Coronary artery (tissue), 2 donors: ENCODE measurements at regions not wholly inside any gene's neighbourhood (a gene's known extent, or its start where the extent isn't known, plus 50 kb on each side); places are given as distances from the start of the nearest gene placed in this dataset.

Source experiments
- DNase-seq: peaks from one replicate; pipeline ENCODE4 v3.0.0-alpha.2; 2017; ENCODE audit warnings: low spot score
- H3K27ac ChIP-seq, 2 donors: fragments of 200-600 bp; sonication (generic); one replicate each; pipeline ENCODE4 v1.5.1; 2016 to 2019
- H3K4me3 ChIP-seq: fragments of 200-600 bp; sonication (generic); 2 replicates; pipeline ENCODE4 v1.5.1; 2016; ENCODE audit warnings: mild to moderate bottlenecking, moderate library complexity
- CTCF ChIP-seq: fragments of 200-600 bp; sonication (generic); IDR thresholded peaks from one replicate; pipeline ENCODE4 v1.5.1; 2019; ENCODE audit warnings: antibody characterized with exemption

GRCh38 chr1:68301471-68302001 is 69.2 kb upstream of the WLS start:
- TF ChIP-seq CTCF = no peak
- no peak for DNase-seq
- Histone ChIP-seq H3K4me3 (no peak overlapping the region), H3K27ac (no peak overlapping the region)

GRCh38 chr1:68294367-68295066 is 62.2 kb upstream of the WLS start:
- no peak for DNase-seq
- TF ChIP-seq CTCF = no peak
- H3K4me3 ChIP-seq = no peak overlapping the region
- no peak overlapping the region for H3K27ac ChIP-seq

- no peak for DNase-seq
- no peak overlapping the region for H3K27ac ChIP-seq
- H3K4me3 ChIP-seq = peak overlapping the region; percentile 43
Measured at GRCh38 chr1:68293609-68294366, 61.5 kb upstream of the WLS start.

GRCh38 chr1:68293122-68293521 is 60.8 kb upstream of the WLS start:
- H3K4me3 ChIP-seq = peak overlapping the region; percentile 43
- no peak for TF ChIP-seq CTCF
- H3K27ac ChIP-seq = no peak overlapping the region
- no peak for DNase-seq

More at GRCh38 chr1:68293609-68294366, 61.5 kb upstream of the WLS start:
- TF ChIP-seq CTCF = no peak

GRCh38 chr1:68291688-68292384 is 59.5 kb upstream of the WLS start:
- no peak for TF ChIP-seq CTCF
- Histone ChIP-seq H3K4me3 (no peak overlapping the region), H3K27ac (no peak overlapping the region)
- no peak for DNase-seq

- Histone ChIP-seq H3K4me3 (no peak overlapping the region), H3K27ac (no peak overlapping the region)
- TF ChIP-seq CTCF = no peak
- DNase-seq = no peak
Measured at GRCh38 chr1:68287241-68287640, 54.9 kb upstream of the WLS start.
